Adrenal gland (tissue), 9 donors: ENCODE measurements at regions not wholly inside any gene's neighbourhood (a gene's known extent, or its start where the extent isn't known, plus 50 kb on each side); places are given as distances from the start of the nearest gene placed in this dataset.

Experiments
- DNase-seq, 7 donors: peaks; one replicate each; pipeline ENCODE4 v3.0.0-alpha.2; 2019 to 2020
- H3K27ac ChIP-seq, 5 donors: fragments of 200-600 bp; sonication (generic) in 4 of 5; 1 replicate in 3 of 5; 2 replicates in 2 of 5; pipeline versions ENCODE4 v1.5.1 to v1.8.0; 2016 to 2020; ENCODE audit warnings: mild to moderate bottlenecking in 1 of 5
- H3K27me3 ChIP-seq: fragments of 200-600 bp; 2 replicates; pipeline ENCODE4 v1.8.0; 2021
- H3K36me3 ChIP-seq, 2 donors: fragments of 200-600 bp; replicated peaks in 1 of 2; 1 replicate in 1 of 2; 2 replicates in 1 of 2; pipeline versions ENCODE4 v1.5.1 to v1.8.0; 2018 to 2022
- H3K4me1 ChIP-seq, 2 donors: fragments of 200-600 bp; replicated peaks in 1 of 2; 1 replicate in 1 of 2; 2 replicates in 1 of 2; pipeline versions ENCODE4 v1.5.1 to v1.8.0; 2018 to 2021
- H3K4me3 ChIP-seq, 4 donors: fragments of 200-600 bp; sonication (generic) in 3 of 4; one replicate each; pipeline ENCODE4 v1.5.1; 2016 to 2018
- H3K9me3 ChIP-seq, 3 donors: fragments of 200-600 bp; sonication (generic) in 1 of 3; replicated peaks in 1 of 3; 1 replicate in 2 of 3; 2 replicates in 1 of 3; pipeline versions ENCODE4 v1.5.1 to v1.8.0; 2016 to 2021
- CTCF ChIP-seq, 6 experiments: fragments of 450-650 bp in 4 of 6; fragments of 200-600 bp in 2 of 6; sonication (generic) in 1 of 6; IDR thresholded peaks; 1 replicate in 5 of 6; 2 replicates in 1 of 6; pipeline versions ENCODE4 v1.5.1 to v1.8.0; 2016 to 2021; ENCODE audit warnings: antibody characterized with exemption in 6 of 6, mild to moderate bottlenecking in 2 of 6, moderate library complexity in 1 of 6
- POLR2A ChIP-seq, 2 donors: fragments of 450-650 bp; IDR thresholded peaks; one replicate each; pipeline ENCODE4 v1.6.1; 2017; ENCODE audit warnings: antibody characterized with exemption in 2 of 2, mild to moderate bottlenecking in 2 of 2, moderate library complexity in 1 of 2
- WGBS, 4 donors: extraction: QIAGEN DNeasy Blood & Tissue Kit in 2 of 4; methylation state at CpG; one replicate each; pipeline versions ENCODE4 v1.1.5 to v1.1.7; 2013 to 2017; 5-methylcytosine and 5-hydroxymethylcytosine counted together
- intact Hi-C, 2 donors: fragments of 100-400 bp; cut with DNase I; formaldehyde crosslinking; loops; one replicate each; pipeline versions ENCODE4 v1.14.1 to v1.15.0; 2022 to 2023
- donor health status: healthy with polysubstance abuse.
- donor health status: Bipolar disorder and iron deficiency.
- donor health status: DM: yes; HTN: yes; CAD: no.
- donor health status: DM: no; HTN: no; CAD: no.
- donor health status: DM: no; HTN: no; CAD: no.

- WGBS, 4 donors, result 90 to 94% (median 91%) methylated on average over 7 of the region's 7 CpGs
- H3K27me3 ChIP-seq, result no peaks in the 10 kb centered on the region
- no peak overlapping the region for H3K4me3 ChIP-seq
- intact Hi-C loops, result no loop called here
- no peak for DNase-seq
- no peaks in the 10 kb centered on the region for H3K9me3 ChIP-seq
- no peaks in the 10 kb centered on the region for H3K4me1 ChIP-seq
- no peak overlapping the region for H3K27ac ChIP-seq
- TF ChIP-seq CTCF (IDR thresholded peaks at IDR 0.05), result no peak
- no peak for TF ChIP-seq POLR2A (IDR thresholded peaks at IDR 0.05)
- H3K36me3 ChIP-seq, result no peaks in the 10 kb centered on the region
Measured at GRCh38 chr11:129726179-129726578, 89.5 kb upstream of the TMEM45B start.

GRCh38 chr11:129728581-129728980, 87.1 kb upstream of the TMEM45B start:
- TF ChIP-seq POLR2A (IDR thresholded peaks at IDR 0.05) (no peak), CTCF (IDR thresholded peaks at IDR 0.05) (no peak)
- intact Hi-C loops, result no loop called here
- 64 to 71% (median 65%) methylated on average over 7 of the region's 7 CpGs for WGBS, 4 donors
- Histone ChIP-seq H3K27ac (no peak overlapping the region), H3K36me3 (no peaks in the 10 kb centered on the region), H3K4me1 (no peaks in the 10 kb centered on the region), H3K4me3 (no peak overlapping the region), H3K27me3 (no peaks in the 10 kb centered on the region), H3K9me3 (no peaks in the 10 kb centered on the region)
- DNase-seq, result no peak

GRCh38 chr11:129729216-129729615, 86.4 kb upstream of the TMEM45B start:
- no peak overlapping the region for H3K4me3 ChIP-seq
- DNase-seq, result no peak
- intact Hi-C loops, result no loop called here
- no peaks in the 10 kb centered on the region for H3K36me3 ChIP-seq
- WGBS, 4 donors, result 67 to 73% (median 70%) methylated on average over 5 of the region's 5 CpGs
- H3K9me3 ChIP-seq, result no peaks in the 10 kb centered on the region
- no peak for TF ChIP-seq CTCF (IDR thresholded peaks at IDR 0.05)
- TF ChIP-seq POLR2A (IDR thresholded peaks at IDR 0.05), result no peak
- H3K4me1 ChIP-seq, result no peaks in the 10 kb centered on the region
- H3K27ac ChIP-seq, result no peak overlapping the region
- H3K27me3 ChIP-seq, result no peaks in the 10 kb centered on the region

GRCh38 chr11:129729823-129730222, 85.8 kb upstream of the TMEM45B start:
- no peak for DNase-seq

More at GRCh38 chr11:129729823-129730222, 85.8 kb upstream of the TMEM45B start:
- intact Hi-C loops, result no loop called here
- no peaks in the 10 kb centered on the region for H3K36me3 ChIP-seq
- H3K4me3 ChIP-seq, result no peak overlapping the region
- H3K27me3 ChIP-seq, result no peaks in the 10 kb centered on the region
- TF ChIP-seq CTCF (IDR thresholded peaks at IDR 0.05), result no peak
- TF ChIP-seq POLR2A (IDR thresholded peaks at IDR 0.05), result no peak
- H3K4me1 ChIP-seq, result no peaks in the 10 kb centered on the region
- WGBS, 4 donors, result 86 to 96% (median 92%) methylated on average over 10 of the region's 10 CpGs
- H3K9me3 ChIP-seq, result no peaks in the 10 kb centered on the region
- H3K27ac ChIP-seq, result no peak overlapping the region
